GM12801 (cell line): ENCODE measurements at regions not wholly inside any gene's neighbourhood (a gene's known extent, or its start where the extent isn't known, plus 50 kb on each side); places are given as distances from the start of the nearest gene placed in this dataset.

ENCODE experiments used
- TF ChIP-seq, protein P1 (sequence below): IDR thresholded peaks from one replicate; pipeline ENCODE4 v1.5.1; 2011; ENCODE audit warnings: control low read depth; ENCODE audit not compliant: insufficient read length; ENCODE audit errors: extremely low read depth

GRCh38 chr12:98110536-98110935 lies 404.9 kb upstream of the TMPO start:
- TF ChIP-seq, protein P1, sequence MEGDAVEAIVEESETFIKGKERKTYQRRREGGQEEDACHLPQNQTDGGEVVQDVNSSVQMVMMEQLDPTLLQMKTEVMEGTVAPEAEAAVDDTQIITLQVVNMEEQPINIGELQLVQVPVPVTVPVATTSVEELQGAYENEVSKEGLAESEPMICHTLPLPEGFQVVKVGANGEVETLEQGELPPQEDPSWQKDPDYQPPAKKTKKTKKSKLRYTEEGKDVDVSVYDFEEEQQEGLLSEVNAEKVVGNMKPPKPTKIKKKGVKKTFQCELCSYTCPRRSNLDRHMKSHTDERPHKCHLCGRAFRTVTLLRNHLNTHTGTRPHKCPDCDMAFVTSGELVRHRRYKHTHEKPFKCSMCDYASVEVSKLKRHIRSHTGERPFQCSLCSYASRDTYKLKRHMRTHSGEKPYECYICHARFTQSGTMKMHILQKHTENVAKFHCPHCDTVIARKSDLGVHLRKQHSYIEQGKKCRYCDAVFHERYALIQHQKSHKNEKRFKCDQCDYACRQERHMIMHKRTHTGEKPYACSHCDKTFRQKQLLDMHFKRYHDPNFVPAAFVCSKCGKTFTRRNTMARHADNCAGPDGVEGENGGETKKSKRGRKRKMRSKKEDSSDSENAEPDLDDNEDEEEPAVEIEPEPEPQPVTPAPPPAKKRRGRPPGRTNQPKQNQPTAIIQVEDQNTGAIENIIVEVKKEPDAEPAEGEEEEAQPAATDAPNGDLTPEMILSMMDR: no peak

- TF ChIP-seq, protein P1: no peak
Measured at GRCh38 chr12:98113548-98113947, 401.8 kb upstream of the TMPO start.

GRCh38 chr12:98121963-98122362 lies 393.4 kb upstream of the TMPO start:
- TF ChIP-seq, protein P1: no peak

- TF ChIP-seq, protein P1: no peak
Measured at GRCh38 chr12:98123021-98123461, 392.3 kb upstream of the TMPO start.

DNA sequence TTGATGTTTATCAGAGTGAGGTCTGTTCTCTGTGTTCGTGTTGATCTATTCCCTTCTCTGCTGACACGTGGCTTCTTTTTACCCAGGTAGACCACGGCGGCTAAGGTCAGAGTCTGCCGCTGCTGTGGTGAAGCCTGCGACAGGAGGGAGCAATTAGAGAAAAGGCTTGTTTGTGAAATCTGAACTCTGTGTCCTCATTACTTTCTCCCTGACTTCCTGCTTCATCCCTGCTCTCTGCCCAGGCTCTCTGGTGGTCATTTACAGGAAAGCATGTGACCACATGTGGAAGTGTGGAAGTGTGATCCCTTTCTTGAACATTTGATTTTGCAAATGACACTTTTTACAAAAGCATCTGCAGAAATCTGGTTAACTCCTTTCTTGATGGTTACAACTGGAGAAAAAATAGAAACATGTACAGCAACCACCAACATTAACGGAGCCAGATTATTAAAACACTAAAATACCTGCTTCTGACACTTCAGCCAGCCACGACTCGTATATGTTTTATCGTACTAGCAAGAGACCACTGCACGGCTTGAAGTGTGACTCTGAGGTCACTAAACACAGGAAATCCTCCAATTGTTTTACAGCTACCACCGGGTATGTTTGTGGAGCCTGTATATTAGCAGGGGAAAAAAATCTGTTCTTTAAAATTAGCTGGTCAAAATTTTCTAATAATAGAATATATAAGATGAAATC lies 388.6 kb upstream of the TMPO start:
- TF ChIP-seq, protein P1: no peak

GRCh38 chr12:98127336-98127679 lies 388.1 kb upstream of the TMPO start:
- TF ChIP-seq, protein P1: no peak

GRCh38 chr12:98127854-98128253 lies 387.5 kb upstream of the TMPO start:
- TF ChIP-seq, protein P1: no peak
